MM.1S (cell line): ENCODE measurements at regions not wholly inside any gene's neighbourhood (a gene's known extent, or its start where the extent isn't known, plus 50 kb on each side); places are given as distances from the start of the nearest gene placed in this dataset.

ENCODE experiments used
- DNase-seq: peaks from one replicate; pipeline ENCODE4 v3.0.0-alpha.2; 2015
- H2AFZ ChIP-seq: fragments of 300-600 bp; sonication (generic); 2 replicates; pipeline ENCODE4 v1.6.0; 2016; ENCODE audit warnings: antibody characterized with exemption, low read length
- H3F3A ChIP-seq: fragments of 300-600 bp; sonication (generic); 2 replicates; pipeline ENCODE4 v1.6.1; 2016; ENCODE audit warnings: mild to moderate bottlenecking, antibody characterized with exemption, low read length, moderate library complexity, mixed read lengths; ENCODE audit not compliant: insufficient read depth
- H3K27ac ChIP-seq: fragments of 300-600 bp; sonication (generic); 2 replicates; pipeline ENCODE4 v1.5.1; 2016; ENCODE audit warnings: mild to moderate bottlenecking, low read length
- H3K27me3 ChIP-seq: fragments of 300-600 bp; sonication (generic); replicated peaks from 2 replicates; pipeline ENCODE4 v1.6.0; 2016; ENCODE audit warnings: low read length; ENCODE audit not compliant: insufficient read depth
- H3K36me3 ChIP-seq: fragments of 300-600 bp; sonication (generic); replicated peaks from 2 replicates; pipeline ENCODE4 v1.6.1; 2016; ENCODE audit warnings: mild to moderate bottlenecking, low read length, mixed read lengths; ENCODE audit not compliant: insufficient read depth
- H3K4me1 ChIP-seq: fragments of 300-600 bp; sonication (generic); 2 replicates; pipeline ENCODE4 v1.6.1; 2016; ENCODE audit warnings: low read length, mixed read lengths
- H3K4me2 ChIP-seq: fragments of 300-600 bp; sonication (generic); 2 replicates; pipeline ENCODE4 v1.6.0; 2016; ENCODE audit warnings: low read depth, low read length
- H3K4me3 ChIP-seq: fragments of 300-600 bp; sonication (generic); 2 replicates; pipeline ENCODE4 v1.5.1; 2016; ENCODE audit warnings: low read length, mixed read lengths
- H3K79me2 ChIP-seq: fragments of 300-600 bp; sonication (generic); 2 replicates; pipeline ENCODE4 v1.6.1; 2016; ENCODE audit warnings: mixed run types, low read length, mixed read lengths
- H3K9ac ChIP-seq: fragments of 300-600 bp; sonication (generic); 2 replicates; pipeline ENCODE4 v1.6.1; 2016; ENCODE audit warnings: low read length, mixed read lengths
- H3K9me2 ChIP-seq: fragments of 300-600 bp; sonication (generic); replicated peaks from 2 replicates; pipeline ENCODE4 v1.6.1; 2016; ENCODE audit warnings: mild to moderate bottlenecking, low read length, mixed read lengths; ENCODE audit not compliant: insufficient read depth
- H3K9me3 ChIP-seq: fragments of 300-600 bp; sonication (generic); replicated peaks from 2 replicates; pipeline ENCODE4 v1.6.1; 2016; ENCODE audit warnings: mild to moderate bottlenecking, low read length, mixed read lengths; ENCODE audit not compliant: insufficient read depth
- H4K20me1 ChIP-seq: fragments of 300-600 bp; sonication (generic); 2 replicates; pipeline ENCODE4 v1.6.1; 2016; ENCODE audit warnings: mild to moderate bottlenecking, low read length, moderate library complexity, mixed read lengths; ENCODE audit not compliant: insufficient read depth
- CTCF ChIP-seq: fragments of 300-600 bp; sonication (generic); IDR thresholded peaks from 2 replicates; pipeline ENCODE4 v1.5.1; 2016; ENCODE audit warnings: antibody characterized with exemption, low read length, mixed read lengths
- EZH2 ChIP-seq: fragments of 300-600 bp; sonication (generic); optimal IDR thresholded peaks from 2 replicates; pipeline ENCODE3; 2017; ENCODE audit warnings: low read depth, mild to moderate bottlenecking, antibody characterized with exemption, low read length, mixed read lengths
- EZH2phosphoT487 ChIP-seq: fragments of 300-600 bp; sonication (generic); IDR thresholded peaks from 2 replicates; pipeline ENCODE4 v1.6.1; 2018; ENCODE audit warnings: antibody characterized with exemption, low read length

- Histone ChIP-seq H3K79me2 (no peaks in the 10 kb centered on the region), H2AFZ (no peak overlapping the region), H3K36me3 (no peaks in the 10 kb centered on the region), H4K20me1 (no peaks in the 10 kb centered on the region), H3K9ac (no peak overlapping the region), H3K27ac (no peak overlapping the region), H3K4me1 (no peaks in the 10 kb centered on the region), H3K9me2 (no peaks in the 10 kb centered on the region), H3K9me3 (no peaks in the 10 kb centered on the region), H3F3A (no peaks in the 10 kb centered on the region), H3K4me2 (no peak overlapping the region), H3K27me3 (no peaks in the 10 kb centered on the region), H3K4me3 (no peak overlapping the region)
- DNase-seq = no peak
- no peak for TF ChIP-seq CTCF
- no peak for TF ChIP-seq EZH2
- TF ChIP-seq EZH2phosphoT487 = no peak
These were observed 63.0 kb upstream of the HHIP start for GRCh38 chr4:144582975-144583374.

- Histone ChIP-seq H3K4me3 (no peak overlapping the region), H3K36me3 (no peaks in the 10 kb centered on the region), H3K27ac (no peak overlapping the region), H3K9me3 (no peaks in the 10 kb centered on the region), H3K9ac (no peak overlapping the region), H2AFZ (no peak overlapping the region), H3K4me1 (no peaks in the 10 kb centered on the region), H3K27me3 (no peaks in the 10 kb centered on the region), H3K4me2 (no peak overlapping the region), H3K79me2 (no peaks in the 10 kb centered on the region), H3F3A (no peaks in the 10 kb centered on the region), H3K9me2 (no peaks in the 10 kb centered on the region), H4K20me1 (no peaks in the 10 kb centered on the region)
- TF ChIP-seq CTCF = no peak
- TF ChIP-seq EZH2phosphoT487 = no peak
- no peak for TF ChIP-seq EZH2
- no peak for DNase-seq
These were observed 62.3 kb upstream of the HHIP start for GRCh38 chr4:144583658-144584057.

DNA sequence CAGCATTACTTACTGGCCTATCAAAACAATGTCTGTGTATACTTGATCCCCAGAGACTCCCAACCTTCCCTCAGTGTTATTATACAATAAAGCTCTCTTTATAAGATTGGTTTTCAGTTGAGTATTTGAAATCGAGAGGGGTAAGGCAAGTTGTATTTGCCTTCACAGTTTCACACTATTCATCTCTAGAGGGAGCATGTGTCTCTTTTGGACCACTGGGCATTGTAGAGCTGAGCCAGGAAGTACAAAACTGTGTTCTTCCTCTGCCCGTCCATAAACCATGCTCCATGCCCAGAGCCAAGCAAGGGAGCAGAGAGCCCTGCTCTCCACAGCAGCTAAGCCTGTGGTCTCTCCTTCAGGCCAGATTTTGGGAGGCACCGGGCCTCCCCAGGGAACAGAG lies 61.5 kb upstream of the HHIP start:
- no peak for DNase-seq
- Histone ChIP-seq H4K20me1 (no peaks in the 10 kb centered on the region), H3K79me2 (no peaks in the 10 kb centered on the region), H3K4me1 (peaks cover 5% of the 10 kb centered on the region), H2AFZ (no peak overlapping the region), H3K4me2 (no peak overlapping the region), H3K4me3 (no peak overlapping the region), H3K9me2 (no peaks in the 10 kb centered on the region), H3K27ac (no peak overlapping the region), H3K36me3 (no peaks in the 10 kb centered on the region), H3K27me3 (no peaks in the 10 kb centered on the region), H3F3A (peaks cover 3% of the 10 kb centered on the region; the same call in 1 of the 2 replicates), H3K9ac (no peak overlapping the region), H3K9me3 (no peaks in the 10 kb centered on the region)
- no peak for TF ChIP-seq EZH2
- no peak for TF ChIP-seq CTCF
- TF ChIP-seq EZH2phosphoT487 = no peak
